ENCODE measurements at regions not wholly inside any gene's neighbourhood (a gene's known extent, or its start where the extent isn't known, plus 50 kb on each side); places are given as distances from the start of the nearest gene placed in this dataset.

DNA sequence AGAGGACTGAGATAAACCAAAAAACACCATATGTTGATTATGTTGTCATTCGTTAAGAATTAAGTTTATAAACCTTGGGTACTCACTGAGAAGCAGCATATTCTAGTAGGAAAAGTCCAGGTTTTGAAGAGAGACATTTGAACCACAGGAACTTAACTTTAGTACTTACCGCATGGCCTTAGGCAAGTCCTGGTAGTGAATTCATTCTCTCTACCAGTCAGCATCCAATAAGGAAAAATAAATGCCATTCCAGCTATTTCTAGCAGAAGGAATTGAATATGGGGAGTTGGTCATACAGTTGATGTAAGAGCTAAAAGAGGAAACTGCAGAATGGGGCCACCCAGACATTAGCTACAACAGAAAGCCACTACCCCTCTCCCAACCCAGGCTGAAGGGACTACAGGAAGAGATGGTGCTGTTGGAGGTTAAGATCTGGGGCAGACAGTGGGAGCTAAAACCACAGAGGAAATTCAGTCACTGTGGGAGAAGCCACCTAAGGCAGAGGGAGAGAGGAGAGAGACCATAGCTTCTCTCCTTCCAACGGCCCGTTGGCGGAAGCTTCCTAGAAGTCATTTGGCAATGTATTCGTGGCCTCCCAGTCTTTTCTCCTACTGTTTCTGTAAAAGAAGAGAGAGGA, 133.8 kb upstream of the RARB start:
- POLR2A ChIA-PET = no interaction called here
- CTCF ChIA-PET = no interaction called here
- DNase-seq (ENCODE audit: low read depth, low spot score) = no peak
- Histone ChIP-seq H3K4me1 (ENCODE audit: control insufficient read depth, insufficient read depth, low read length) (no peaks in the 10 kb centered on the region), H3K4me3 (ENCODE audit: low read depth in 2 of 2, low read length in 2 of 2) (no peak overlapping the region), H3K27ac (ENCODE audit: low read length) (no peak overlapping the region), H3K27me3 (ENCODE audit: control insufficient read depth, insufficient read depth, low read length) (no peaks in the 10 kb centered on the region), H3K9me3 (ENCODE audit: control insufficient read depth, insufficient read depth, low read depth, low read length) (no peaks in the 10 kb centered on the region), H3K36me3 (ENCODE audit: control insufficient read depth, insufficient read depth, low read length) (no peaks in the 10 kb centered on the region)
- intact Hi-C loops (cut with micrococcal nuclease; ENCODE audit: unreplicated experiment) (no loop called here), in situ Hi-C loops (cut with HindIII; ENCODE audit: low pct_unique_long_range_greater_than_20kb, low sequenced_read_pairs) (no loop called here)
- TF ChIP-seq SIN3A (IDR thresholded peaks at IDR 0.05; ENCODE audit: borderline replicate concordance, insufficient read depth, low read depth, low read length) (no peak), TCF7L2 (IDR thresholded peaks at IDR 0.05; ENCODE audit: low read depth, low read length) (no peak), POLR2AphosphoS5 (IDR thresholded peaks at IDR 0.05; ENCODE audit: low read depth, low read length) (no peak)
- TF ChIP-seq, protein P1, sequence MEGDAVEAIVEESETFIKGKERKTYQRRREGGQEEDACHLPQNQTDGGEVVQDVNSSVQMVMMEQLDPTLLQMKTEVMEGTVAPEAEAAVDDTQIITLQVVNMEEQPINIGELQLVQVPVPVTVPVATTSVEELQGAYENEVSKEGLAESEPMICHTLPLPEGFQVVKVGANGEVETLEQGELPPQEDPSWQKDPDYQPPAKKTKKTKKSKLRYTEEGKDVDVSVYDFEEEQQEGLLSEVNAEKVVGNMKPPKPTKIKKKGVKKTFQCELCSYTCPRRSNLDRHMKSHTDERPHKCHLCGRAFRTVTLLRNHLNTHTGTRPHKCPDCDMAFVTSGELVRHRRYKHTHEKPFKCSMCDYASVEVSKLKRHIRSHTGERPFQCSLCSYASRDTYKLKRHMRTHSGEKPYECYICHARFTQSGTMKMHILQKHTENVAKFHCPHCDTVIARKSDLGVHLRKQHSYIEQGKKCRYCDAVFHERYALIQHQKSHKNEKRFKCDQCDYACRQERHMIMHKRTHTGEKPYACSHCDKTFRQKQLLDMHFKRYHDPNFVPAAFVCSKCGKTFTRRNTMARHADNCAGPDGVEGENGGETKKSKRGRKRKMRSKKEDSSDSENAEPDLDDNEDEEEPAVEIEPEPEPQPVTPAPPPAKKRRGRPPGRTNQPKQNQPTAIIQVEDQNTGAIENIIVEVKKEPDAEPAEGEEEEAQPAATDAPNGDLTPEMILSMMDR (IDR thresholded peaks at IDR 0.05) = no peak
- TF ChIP-seq, protein P2, sequence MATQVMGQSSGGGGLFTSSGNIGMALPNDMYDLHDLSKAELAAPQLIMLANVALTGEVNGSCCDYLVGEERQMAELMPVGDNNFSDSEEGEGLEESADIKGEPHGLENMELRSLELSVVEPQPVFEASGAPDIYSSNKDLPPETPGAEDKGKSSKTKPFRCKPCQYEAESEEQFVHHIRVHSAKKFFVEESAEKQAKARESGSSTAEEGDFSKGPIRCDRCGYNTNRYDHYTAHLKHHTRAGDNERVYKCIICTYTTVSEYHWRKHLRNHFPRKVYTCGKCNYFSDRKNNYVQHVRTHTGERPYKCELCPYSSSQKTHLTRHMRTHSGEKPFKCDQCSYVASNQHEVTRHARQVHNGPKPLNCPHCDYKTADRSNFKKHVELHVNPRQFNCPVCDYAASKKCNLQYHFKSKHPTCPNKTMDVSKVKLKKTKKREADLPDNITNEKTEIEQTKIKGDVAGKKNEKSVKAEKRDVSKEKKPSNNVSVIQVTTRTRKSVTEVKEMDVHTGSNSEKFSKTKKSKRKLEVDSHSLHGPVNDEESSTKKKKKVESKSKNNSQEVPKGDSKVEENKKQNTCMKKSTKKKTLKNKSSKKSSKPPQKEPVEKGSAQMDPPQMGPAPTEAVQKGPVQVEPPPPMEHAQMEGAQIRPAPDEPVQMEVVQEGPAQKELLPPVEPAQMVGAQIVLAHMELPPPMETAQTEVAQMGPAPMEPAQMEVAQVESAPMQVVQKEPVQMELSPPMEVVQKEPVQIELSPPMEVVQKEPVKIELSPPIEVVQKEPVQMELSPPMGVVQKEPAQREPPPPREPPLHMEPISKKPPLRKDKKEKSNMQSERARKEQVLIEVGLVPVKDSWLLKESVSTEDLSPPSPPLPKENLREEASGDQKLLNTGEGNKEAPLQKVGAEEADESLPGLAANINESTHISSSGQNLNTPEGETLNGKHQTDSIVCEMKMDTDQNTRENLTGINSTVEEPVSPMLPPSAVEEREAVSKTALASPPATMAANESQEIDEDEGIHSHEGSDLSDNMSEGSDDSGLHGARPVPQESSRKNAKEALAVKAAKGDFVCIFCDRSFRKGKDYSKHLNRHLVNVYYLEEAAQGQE (IDR thresholded peaks at IDR 0.05; ENCODE audit: insufficient read depth in 1 of 2, low read depth in 2 of 2, low read length in 1 of 2) = no peak
- no peak for ATAC-seq
- no TSS peak for BruUV-seq (replicated peaks)

GRCh38 chr3:25297667-25298585, 130.1 kb upstream of the RARB start:
- intact Hi-C loops (cut with micrococcal nuclease; ENCODE audit: unreplicated experiment) (no loop called here), in situ Hi-C loops (cut with HindIII; ENCODE audit: low pct_unique_long_range_greater_than_20kb, low sequenced_read_pairs) (no loop called here)
- ChIA-PET CTCF (no interaction called here), POLR2A (interaction anchor here (0.6 kb wide), 1 partner anchor 32 kb away, joined by 5 read pairs; no protein-coding TSS in a partner anchor)
- no peak for TF ChIP-seq POLR2AphosphoS5 (IDR thresholded peaks at IDR 0.05; ENCODE audit: low read depth, low read length)
- no peak for TF ChIP-seq SIN3A (IDR thresholded peaks at IDR 0.05; ENCODE audit: borderline replicate concordance, insufficient read depth, low read depth, low read length)
- TF ChIP-seq, protein P1 (IDR thresholded peaks at IDR 0.05) = no peak
- TF ChIP-seq TCF7L2 (IDR thresholded peaks at IDR 0.05; ENCODE audit: low read depth, low read length) = no peak
- TF ChIP-seq, protein P2 (IDR thresholded peaks at IDR 0.05; ENCODE audit: insufficient read depth in 1 of 2, low read depth in 2 of 2, low read length in 1 of 2) = no peak
- DNase-seq (ENCODE audit: low read depth, low spot score) (no peak), ATAC-seq (no peak)
- H3K4me3 ChIP-seq (ENCODE audit: low read depth in 2 of 2, low read length in 2 of 2) = no peak overlapping the region
- no peak overlapping the region for H3K27ac ChIP-seq (ENCODE audit: low read length)
- no peaks in the 10 kb centered on the region for H3K36me3 ChIP-seq (ENCODE audit: control insufficient read depth, insufficient read depth, low read length)
- no TSS peak for BruUV-seq (replicated peaks)
- H3K9me3 ChIP-seq (ENCODE audit: control insufficient read depth, insufficient read depth, low read depth, low read length) = no peaks in the 10 kb centered on the region
- H3K4me1 ChIP-seq (ENCODE audit: control insufficient read depth, insufficient read depth, low read length) = no peaks in the 10 kb centered on the region
- no peaks in the 10 kb centered on the region for H3K27me3 ChIP-seq (ENCODE audit: control insufficient read depth, insufficient read depth, low read length)
